ENCODE measurements at regions not wholly inside any gene's neighbourhood (a gene's known extent, or its start where the extent isn't known, plus 50 kb on each side); places are given as distances from the start of the nearest gene placed in this dataset.
"Not testable (repeated sequence)": the region's sequence is repeated elsewhere in the genome, so short reads cannot be mapped to it uniquely, and the experiment has no call there.

DNA sequence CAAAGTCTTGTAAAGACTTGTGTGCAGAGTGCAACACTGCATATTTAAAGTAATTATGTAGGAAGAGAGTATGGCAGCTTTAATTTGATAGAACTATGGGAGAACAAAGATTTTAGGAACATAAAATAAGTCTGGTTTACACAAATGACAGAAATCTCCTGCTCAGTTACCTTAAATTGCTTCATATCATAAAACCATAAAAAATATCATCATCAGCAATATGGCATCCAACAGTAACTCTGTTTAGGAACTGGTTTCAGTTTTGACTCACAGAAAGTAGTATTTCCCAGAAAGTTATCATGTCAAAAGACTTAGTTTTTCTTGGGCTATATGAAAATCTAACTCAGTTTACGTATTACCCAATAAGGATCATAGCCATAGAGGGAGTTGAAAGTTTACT is 292.1 kb upstream of the PMFBP1 start:
- no peak overlapping the region for H3K4me3 ChIP-seq (ENCODE audit: low read length)
- H3K36me3 ChIP-seq (ENCODE audit: control insufficient read depth, insufficient read depth, low read length), result no peaks in the 10 kb centered on the region
- no peaks in the 10 kb centered on the region for H3K27me3 ChIP-seq (ENCODE audit: control insufficient read depth, insufficient read depth, low read length)
- no peak overlapping the region for H3K9ac ChIP-seq (ENCODE audit: low read length)
- no peaks in the 10 kb centered on the region for H3K4me1 ChIP-seq (ENCODE audit: control insufficient read depth, insufficient read depth, low read length)
- no peak overlapping the region for H3K27ac ChIP-seq (ENCODE audit: low read depth, low read length)

DNA sequence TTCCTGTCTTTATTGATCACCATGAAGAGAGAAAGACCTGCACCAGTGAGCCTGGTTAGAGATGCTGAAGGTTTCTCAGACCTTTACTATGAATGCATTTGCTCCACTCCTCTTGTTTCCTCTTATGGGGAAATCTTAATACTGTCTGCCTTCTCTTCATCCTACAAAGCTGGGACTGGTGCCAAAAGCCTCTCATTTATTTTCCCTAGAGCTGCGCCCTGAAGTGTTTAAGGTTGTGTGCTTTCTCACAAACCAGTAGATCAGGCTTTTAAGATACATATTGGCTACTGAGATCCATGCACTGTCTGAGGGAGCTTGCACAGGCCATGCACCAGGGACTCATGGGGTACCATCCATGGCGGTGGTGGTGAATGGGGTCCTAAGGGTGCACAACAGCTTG is 286.1 kb upstream of the PMFBP1 start:
- no peaks in the 10 kb centered on the region for H3K27me3 ChIP-seq (ENCODE audit: control insufficient read depth, insufficient read depth, low read length)
- H3K36me3 ChIP-seq (ENCODE audit: control insufficient read depth, insufficient read depth, low read length), result no peaks in the 10 kb centered on the region
- H3K4me3 ChIP-seq (ENCODE audit: low read length), result no peak overlapping the region
- no peak overlapping the region for H3K9ac ChIP-seq (ENCODE audit: low read length)
- no peaks in the 10 kb centered on the region for H3K4me1 ChIP-seq (ENCODE audit: control insufficient read depth, insufficient read depth, low read length)
- no peak overlapping the region for H3K27ac ChIP-seq (ENCODE audit: low read depth, low read length)

DNA sequence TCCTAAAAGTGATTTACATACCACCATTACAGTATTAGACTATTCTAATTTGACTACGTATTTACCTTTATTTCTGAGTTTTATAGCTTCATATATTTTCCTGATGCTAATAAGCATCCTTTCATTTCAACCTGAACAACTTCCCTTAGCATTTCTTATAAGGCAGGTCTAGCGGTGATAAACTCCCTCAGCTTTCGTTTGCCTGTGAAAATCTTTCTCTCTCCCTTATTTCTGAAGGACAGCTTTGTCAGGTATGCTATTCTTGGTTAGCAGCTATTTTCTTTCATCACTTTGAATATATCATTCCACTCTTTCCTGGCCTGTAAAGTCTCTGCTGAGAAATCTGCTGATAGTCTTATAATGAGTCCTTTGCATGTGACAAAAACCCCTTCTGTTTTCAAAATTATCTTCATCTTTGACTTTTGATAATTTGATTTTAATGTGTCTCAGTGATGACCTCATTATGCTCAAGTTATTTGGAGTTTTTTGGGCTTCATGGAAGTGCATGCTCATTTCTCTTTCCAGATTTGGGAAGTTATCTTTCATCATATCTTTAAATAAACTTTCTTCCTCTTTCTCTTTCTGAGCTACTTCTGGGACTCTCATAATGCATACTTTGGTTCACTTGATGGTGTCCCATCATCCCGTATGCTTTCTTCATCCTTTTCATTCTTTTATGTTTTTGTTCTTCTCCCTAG is 285.4 kb upstream of the PMFBP1 start:
- H3K4me1 ChIP-seq (ENCODE audit: control insufficient read depth, insufficient read depth, low read length), result no peaks in the 10 kb centered on the region
- H3K4me3 ChIP-seq (ENCODE audit: low read length), result no peak overlapping the region
- no peaks in the 10 kb centered on the region for H3K27me3 ChIP-seq (ENCODE audit: control insufficient read depth, insufficient read depth, low read length)
- no peak overlapping the region for H3K9ac ChIP-seq (ENCODE audit: low read length)
- H3K36me3 ChIP-seq (ENCODE audit: control insufficient read depth, insufficient read depth, low read length), result no peaks in the 10 kb centered on the region
- H3K27ac ChIP-seq (ENCODE audit: low read depth, low read length), result no peak overlapping the region

DNA sequence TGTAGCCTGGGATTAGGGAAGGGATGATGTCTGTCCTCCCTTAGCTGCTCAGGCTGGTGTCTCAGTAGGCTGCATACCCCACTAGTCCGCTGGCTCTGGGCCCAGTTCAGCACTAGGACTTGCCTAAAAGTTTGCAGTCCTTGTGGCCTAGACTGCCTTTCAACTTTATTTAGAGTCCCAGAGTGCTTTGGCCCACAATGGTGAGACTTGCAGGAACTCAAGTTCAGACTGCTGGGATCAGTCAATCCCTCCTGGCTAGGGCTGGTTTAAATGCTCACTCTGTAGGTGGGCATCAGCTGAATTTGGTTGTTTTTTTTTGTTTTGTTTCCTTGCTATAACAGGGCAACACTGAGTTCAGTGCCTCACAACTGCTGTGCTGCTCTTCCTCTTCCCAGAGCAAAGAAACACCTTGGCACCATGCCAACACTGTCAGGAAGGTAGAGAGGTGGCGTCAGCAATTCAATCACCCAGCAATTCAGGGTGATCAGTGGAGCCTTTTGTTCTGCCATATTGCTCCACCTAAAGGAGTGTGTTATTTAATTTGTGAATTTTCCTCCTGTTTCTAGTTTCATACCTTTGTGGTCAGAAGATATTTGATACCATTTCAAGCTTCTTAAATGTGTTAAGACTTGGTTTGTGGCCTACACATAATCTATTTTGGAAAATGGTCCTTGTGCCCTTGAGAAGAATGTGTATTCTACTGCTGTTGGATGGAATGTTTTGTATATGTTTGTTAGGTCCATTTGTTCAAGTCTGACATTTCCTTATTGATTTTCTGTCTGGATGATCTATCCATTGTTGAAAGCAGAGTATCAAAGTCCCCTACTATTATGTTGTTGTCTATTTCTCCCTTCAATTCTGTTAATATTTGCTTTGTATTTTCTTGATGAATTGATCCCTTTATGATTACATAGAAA is 284.0 kb upstream of the PMFBP1 start:
- H3K4me3 ChIP-seq (ENCODE audit: low read length), result no peak overlapping the region
- H3K9ac ChIP-seq (ENCODE audit: low read length), result no peak overlapping the region
- no peaks in the 10 kb centered on the region for H3K4me1 ChIP-seq (ENCODE audit: control insufficient read depth, insufficient read depth, low read length)
- H3K36me3 ChIP-seq (ENCODE audit: control insufficient read depth, insufficient read depth, low read length), result no peaks in the 10 kb centered on the region
- H3K27ac ChIP-seq (ENCODE audit: low read depth, low read length), result no peak overlapping the region
- H3K27me3 ChIP-seq (ENCODE audit: control insufficient read depth, insufficient read depth, low read length), result no peaks in the 10 kb centered on the region

DNA sequence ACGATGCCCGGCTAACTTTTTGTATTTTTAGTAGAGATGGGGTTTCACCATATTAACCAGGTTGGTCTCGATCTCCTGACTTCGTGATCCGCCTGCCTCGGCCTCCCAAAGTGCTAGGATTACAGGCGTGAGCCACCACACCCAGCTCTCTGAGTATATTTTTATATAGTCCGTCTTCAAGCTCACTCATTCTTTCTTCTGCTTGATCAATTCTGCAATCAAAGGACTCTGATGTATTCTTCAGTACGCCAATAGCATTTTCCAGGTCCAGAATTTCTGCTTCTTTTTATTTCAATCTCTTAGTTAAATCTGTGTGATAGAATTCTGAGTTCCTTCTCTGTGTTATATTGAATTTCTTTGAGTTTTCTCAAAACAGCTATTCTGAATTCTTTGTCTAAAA is 281.9 kb upstream of the PMFBP1 start:
- not testable (repeated sequence) for H3K4me1 ChIP-seq (ENCODE audit: control insufficient read depth, insufficient read depth, low read length); H3K36me3 ChIP-seq (ENCODE audit: control insufficient read depth, insufficient read depth, low read length); H3K9ac ChIP-seq (ENCODE audit: low read length); H3K4me3 ChIP-seq (ENCODE audit: low read length); H3K27me3 ChIP-seq (ENCODE audit: control insufficient read depth, insufficient read depth, low read length); H3K27ac ChIP-seq (ENCODE audit: low read depth, low read length)

DNA sequence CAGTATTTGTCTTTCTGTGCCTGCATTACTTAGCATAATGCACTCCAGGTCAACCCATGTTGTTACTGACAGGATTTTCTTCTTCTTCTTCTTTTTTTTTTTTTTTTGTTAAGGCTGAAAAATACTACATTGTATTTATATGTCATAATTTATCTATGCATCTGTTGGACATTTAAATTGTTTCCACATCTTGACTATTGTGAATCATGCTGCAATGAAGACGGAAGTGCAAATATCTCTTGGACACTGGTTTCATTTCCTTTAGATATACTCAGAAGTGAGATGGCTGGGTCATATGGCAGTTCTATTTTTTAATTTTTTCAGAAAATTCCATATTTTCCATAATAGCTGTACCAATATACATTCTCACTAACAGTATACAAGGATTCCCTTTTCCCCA is 272.7 kb upstream of the PMFBP1 start:
- Histone ChIP-seq H3K4me3 (ENCODE audit: low read length) (no peak overlapping the region), H3K9ac (ENCODE audit: low read length) (no peak overlapping the region), H3K4me1 (ENCODE audit: control insufficient read depth, insufficient read depth, low read length) (no peaks in the 10 kb centered on the region), H3K27ac (ENCODE audit: low read depth, low read length) (no peak overlapping the region), H3K36me3 (ENCODE audit: control insufficient read depth, insufficient read depth, low read length) (no peaks in the 10 kb centered on the region), H3K27me3 (ENCODE audit: control insufficient read depth, insufficient read depth, low read length) (no peaks in the 10 kb centered on the region)

DNA sequence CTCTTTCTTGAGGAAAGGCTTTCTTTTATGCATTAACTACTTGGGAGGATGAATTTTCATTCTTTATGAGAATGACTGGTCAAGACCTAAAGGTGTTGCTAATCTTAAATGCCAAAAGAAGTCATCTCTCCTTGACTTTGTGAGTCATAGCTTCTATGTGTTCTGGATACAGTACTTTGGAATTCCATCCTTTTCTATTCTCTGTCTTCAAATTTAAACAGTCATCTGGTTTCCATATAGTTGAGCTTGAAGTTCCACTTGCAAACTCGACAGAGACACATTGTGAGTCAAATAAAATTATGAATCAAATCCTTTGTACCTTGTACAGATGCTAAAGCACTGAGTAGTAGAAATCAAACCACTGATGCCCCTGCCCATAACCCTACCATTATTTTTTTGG is 271.9 kb upstream of the PMFBP1 start:
- H3K27me3 ChIP-seq (ENCODE audit: control insufficient read depth, insufficient read depth, low read length), result no peaks in the 10 kb centered on the region
- H3K4me1 ChIP-seq (ENCODE audit: control insufficient read depth, insufficient read depth, low read length), result no peaks in the 10 kb centered on the region
- H3K9ac ChIP-seq (ENCODE audit: low read length), result no peak overlapping the region
- no peak overlapping the region for H3K4me3 ChIP-seq (ENCODE audit: low read length)
- no peak overlapping the region for H3K27ac ChIP-seq (ENCODE audit: low read depth, low read length)
- H3K36me3 ChIP-seq (ENCODE audit: control insufficient read depth, insufficient read depth, low read length), result no peaks in the 10 kb centered on the region

DNA sequence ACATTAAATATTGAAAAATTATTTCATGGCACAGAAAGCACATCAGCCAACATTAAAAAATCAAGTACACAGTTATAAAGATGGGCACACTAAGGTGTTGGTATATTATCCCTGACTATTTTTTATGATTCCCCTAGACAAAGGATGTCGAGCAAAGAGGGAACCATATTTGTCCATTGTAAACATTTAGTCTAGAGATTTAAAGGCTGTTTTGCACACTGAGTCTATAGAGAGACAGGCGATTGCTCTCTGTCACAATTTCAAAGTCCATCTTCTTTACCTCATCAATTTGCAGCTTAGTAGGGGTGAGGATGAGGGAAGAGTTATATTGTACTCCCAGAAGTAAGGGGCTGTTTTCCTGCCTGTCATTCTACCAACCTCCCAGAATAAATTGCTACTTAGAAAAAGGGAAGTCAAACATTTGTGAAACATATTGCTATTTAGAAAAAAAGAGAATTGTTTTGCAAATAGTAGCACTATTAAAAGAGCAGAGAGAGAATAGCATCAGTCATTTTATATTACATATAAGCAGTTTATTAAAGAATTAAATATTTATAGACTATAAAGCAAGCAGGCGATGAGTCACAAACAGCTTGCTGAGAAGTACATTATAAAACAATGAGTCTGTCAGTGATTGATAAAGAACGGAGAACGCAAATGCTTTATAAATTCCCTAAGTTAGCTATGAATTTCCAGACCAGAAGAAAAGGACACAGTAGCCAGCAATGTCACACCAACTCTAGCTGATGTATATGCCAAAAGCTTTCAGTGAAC is 270.6 kb upstream of the PMFBP1 start:
- no peaks in the 10 kb centered on the region for H3K36me3 ChIP-seq (ENCODE audit: control insufficient read depth, insufficient read depth, low read length)
- H3K4me1 ChIP-seq (ENCODE audit: control insufficient read depth, insufficient read depth, low read length), result no peaks in the 10 kb centered on the region
- no peak overlapping the region for H3K9ac ChIP-seq (ENCODE audit: low read length)
- H3K4me3 ChIP-seq (ENCODE audit: low read length), result no peak overlapping the region
- H3K27me3 ChIP-seq (ENCODE audit: control insufficient read depth, insufficient read depth, low read length), result no peaks in the 10 kb centered on the region
- H3K27ac ChIP-seq (ENCODE audit: low read depth, low read length), result no peak overlapping the region

DNA sequence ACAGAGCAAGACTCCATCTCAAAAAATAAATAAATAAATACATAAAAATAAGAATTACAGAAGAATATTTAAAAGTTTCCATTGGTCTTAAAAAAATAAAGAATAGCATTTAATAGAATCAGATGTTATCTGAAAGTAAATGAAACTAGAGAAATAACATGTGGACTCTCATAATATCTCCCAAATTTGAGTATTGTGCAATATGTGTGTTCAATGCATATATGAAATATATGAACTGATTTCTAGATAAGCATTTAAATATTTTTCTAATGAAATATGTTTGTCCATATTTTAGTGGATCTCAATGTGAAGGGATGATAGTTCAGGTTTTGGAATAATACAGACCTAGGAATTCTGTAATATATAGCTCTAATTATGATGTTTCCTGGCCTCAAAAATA is 265.9 kb upstream of the PMFBP1 start:
- H3K4me3 ChIP-seq (ENCODE audit: low read length), result no peak overlapping the region
- no peaks in the 10 kb centered on the region for H3K27me3 ChIP-seq (ENCODE audit: control insufficient read depth, insufficient read depth, low read length)
- H3K4me1 ChIP-seq (ENCODE audit: control insufficient read depth, insufficient read depth, low read length), result no peaks in the 10 kb centered on the region
- no peak overlapping the region for H3K27ac ChIP-seq (ENCODE audit: low read depth, low read length)
- H3K36me3 ChIP-seq (ENCODE audit: control insufficient read depth, insufficient read depth, low read length), result no peaks in the 10 kb centered on the region
- no peak overlapping the region for H3K9ac ChIP-seq (ENCODE audit: low read length)

DNA sequence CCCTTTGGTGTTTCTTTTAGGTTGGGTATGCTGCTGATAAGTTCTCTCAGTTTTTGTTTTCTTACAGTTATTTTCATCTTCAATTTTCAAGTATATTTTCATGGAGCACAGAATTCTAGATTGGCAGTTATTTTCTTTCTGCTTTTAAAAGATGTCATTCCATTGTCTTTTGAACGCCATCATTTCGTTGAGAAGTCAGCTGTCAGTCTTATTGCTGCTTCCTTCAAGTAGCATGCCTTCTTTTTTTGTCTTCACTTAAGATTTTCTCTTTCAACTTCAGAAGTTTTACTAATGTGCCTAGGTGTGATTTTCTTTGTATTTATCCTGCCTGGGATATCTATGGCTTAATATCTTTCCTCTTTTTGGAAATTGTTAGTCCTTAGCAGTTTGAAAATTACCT is 262.2 kb upstream of the PMFBP1 start:
- no peak overlapping the region for H3K9ac ChIP-seq (ENCODE audit: low read length)
- no peak overlapping the region for H3K27ac ChIP-seq (ENCODE audit: low read depth, low read length)
- no peaks in the 10 kb centered on the region for H3K27me3 ChIP-seq (ENCODE audit: control insufficient read depth, insufficient read depth, low read length)
- H3K36me3 ChIP-seq (ENCODE audit: control insufficient read depth, insufficient read depth, low read length), result no peaks in the 10 kb centered on the region
- H3K4me3 ChIP-seq (ENCODE audit: low read length), result no peak overlapping the region
- H3K4me1 ChIP-seq (ENCODE audit: control insufficient read depth, insufficient read depth, low read length), result no peaks in the 10 kb centered on the region

DNA sequence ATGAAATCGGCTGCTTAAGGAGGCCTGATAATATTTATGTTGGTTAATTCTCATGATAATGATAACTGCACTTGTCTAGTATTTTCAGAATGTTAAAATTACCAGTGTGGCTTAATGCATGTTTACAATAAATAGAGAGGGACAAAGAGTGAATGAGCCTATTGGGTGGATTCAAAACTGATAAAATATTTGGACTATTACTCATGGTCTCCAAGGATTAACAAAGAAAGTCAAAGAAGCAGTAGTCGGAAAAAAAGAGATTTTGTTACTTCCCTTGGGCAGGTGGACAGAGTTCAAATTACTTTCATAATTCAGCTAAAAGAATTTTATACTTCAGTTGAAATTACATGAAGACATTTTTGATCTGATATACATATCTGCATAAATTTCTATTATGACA is 258.2 kb upstream of the PMFBP1 start:
- Histone ChIP-seq H3K27me3 (ENCODE audit: control insufficient read depth, insufficient read depth, low read length) (no peaks in the 10 kb centered on the region), H3K4me1 (ENCODE audit: control insufficient read depth, insufficient read depth, low read length) (no peaks in the 10 kb centered on the region), H3K9ac (ENCODE audit: low read length) (no peak overlapping the region), H3K4me3 (ENCODE audit: low read length) (no peak overlapping the region), H3K36me3 (ENCODE audit: control insufficient read depth, insufficient read depth, low read length) (no peaks in the 10 kb centered on the region), H3K27ac (ENCODE audit: low read depth, low read length) (no peak overlapping the region)

DNA sequence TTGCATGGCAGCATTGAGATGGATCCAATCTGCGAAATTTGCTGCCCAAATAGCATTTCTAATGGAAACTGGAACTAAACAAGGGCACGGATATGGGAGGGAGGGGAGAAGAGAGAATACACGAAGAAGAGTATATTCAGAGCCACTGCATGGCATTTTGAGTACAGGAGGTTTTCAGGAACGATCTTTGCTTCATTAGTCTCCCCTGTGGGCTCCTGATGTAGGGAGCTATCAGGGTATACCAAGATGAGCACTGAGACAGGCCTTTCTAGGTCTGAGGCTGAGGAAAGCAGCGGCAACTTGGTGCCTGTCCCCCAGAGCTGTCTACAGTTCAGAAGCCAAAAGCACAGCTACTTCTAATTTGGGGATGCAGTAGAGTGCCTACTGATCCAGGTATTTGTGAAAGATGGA is 257.7 kb upstream of the PMFBP1 start:
- no peak overlapping the region for H3K27ac ChIP-seq (ENCODE audit: low read depth, low read length)
- no peak overlapping the region for H3K9ac ChIP-seq (ENCODE audit: low read length)
- H3K4me3 ChIP-seq (ENCODE audit: low read length), result no peak overlapping the region

More for the DNA sequence above, 257.7 kb upstream of the PMFBP1 start:
- Histone ChIP-seq H3K27me3 (ENCODE audit: control insufficient read depth, insufficient read depth, low read length) (no peaks in the 10 kb centered on the region), H3K36me3 (ENCODE audit: control insufficient read depth, insufficient read depth, low read length) (no peaks in the 10 kb centered on the region), H3K4me1 (ENCODE audit: control insufficient read depth, insufficient read depth, low read length) (no peaks in the 10 kb centered on the region)
